HFF-Myc (cell line): ENCODE measurements at regions not wholly inside any gene's neighbourhood (a gene's known extent, or its start where the extent isn't known, plus 50 kb on each side); places are given as distances from the start of the nearest gene placed in this dataset.

ENCODE experiments used
- DNase-seq: peaks from one replicate; pipeline ENCODE4 v3.0.0-alpha.2; 2011; ENCODE audit warnings: low read depth; ENCODE audit errors: extremely low read depth
- H3K4me3 ChIP-seq: replicated peaks from 2 replicates; pipeline ENCODE4 v1.5.1; 2011; ENCODE audit warnings: low read depth, mild to moderate bottlenecking, control low read depth, low read length
- TF ChIP-seq, protein P1 (sequence below): IDR thresholded peaks from 2 replicates; pipeline ENCODE4 v1.5.1; 2012; ENCODE audit warnings: mild to moderate bottlenecking, low read depth, low read length, control low read depth; ENCODE audit errors: missing control alignments

GRCh38 chr13:87981416-87981815 lies 310.2 kb downstream of the SLITRK5 start:
- H3K4me3 ChIP-seq: no peak overlapping the region
- TF ChIP-seq, protein P1, sequence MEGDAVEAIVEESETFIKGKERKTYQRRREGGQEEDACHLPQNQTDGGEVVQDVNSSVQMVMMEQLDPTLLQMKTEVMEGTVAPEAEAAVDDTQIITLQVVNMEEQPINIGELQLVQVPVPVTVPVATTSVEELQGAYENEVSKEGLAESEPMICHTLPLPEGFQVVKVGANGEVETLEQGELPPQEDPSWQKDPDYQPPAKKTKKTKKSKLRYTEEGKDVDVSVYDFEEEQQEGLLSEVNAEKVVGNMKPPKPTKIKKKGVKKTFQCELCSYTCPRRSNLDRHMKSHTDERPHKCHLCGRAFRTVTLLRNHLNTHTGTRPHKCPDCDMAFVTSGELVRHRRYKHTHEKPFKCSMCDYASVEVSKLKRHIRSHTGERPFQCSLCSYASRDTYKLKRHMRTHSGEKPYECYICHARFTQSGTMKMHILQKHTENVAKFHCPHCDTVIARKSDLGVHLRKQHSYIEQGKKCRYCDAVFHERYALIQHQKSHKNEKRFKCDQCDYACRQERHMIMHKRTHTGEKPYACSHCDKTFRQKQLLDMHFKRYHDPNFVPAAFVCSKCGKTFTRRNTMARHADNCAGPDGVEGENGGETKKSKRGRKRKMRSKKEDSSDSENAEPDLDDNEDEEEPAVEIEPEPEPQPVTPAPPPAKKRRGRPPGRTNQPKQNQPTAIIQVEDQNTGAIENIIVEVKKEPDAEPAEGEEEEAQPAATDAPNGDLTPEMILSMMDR: no peak
- no peak for DNase-seq

DNA sequence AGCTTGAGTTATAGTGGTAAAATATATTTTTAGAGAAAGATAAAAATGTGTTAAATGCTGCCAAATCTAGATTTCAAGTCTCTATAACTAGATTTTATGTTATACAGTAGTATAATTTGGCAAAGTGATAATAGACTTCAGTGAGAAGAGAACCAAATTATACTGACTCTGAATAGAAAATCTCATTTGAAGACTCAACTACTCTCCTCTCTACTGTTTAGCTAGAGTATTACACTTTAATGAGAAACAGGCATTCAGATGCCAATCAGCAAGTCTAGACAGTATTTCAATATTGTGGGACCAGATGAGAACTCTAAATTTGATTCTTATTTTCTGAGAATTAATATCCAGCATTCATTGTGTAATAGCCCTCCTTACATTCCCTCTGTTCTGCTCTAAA lies 311.2 kb downstream of the SLITRK5 start:
- TF ChIP-seq, protein P1: no peak
- DNase-seq: no peak
- no peak overlapping the region for H3K4me3 ChIP-seq

- TF ChIP-seq, protein P1: no peak
- H3K4me3 ChIP-seq: no peak overlapping the region
- no peak for DNase-seq
These were observed 315.6 kb downstream of the SLITRK5 start for GRCh38 chr13:87986639-87987250.

- no peak for DNase-seq
- TF ChIP-seq, protein P1: no peak
- H3K4me3 ChIP-seq: no peak overlapping the region
These were observed 326.9 kb downstream of the SLITRK5 start for GRCh38 chr13:87998081-87998480.

- no peak for DNase-seq
These were observed 328.1 kb downstream of the SLITRK5 start for GRCh38 chr13:87999240-87999700.

GRCh38 chr13:87999788-88000187 lies 328.6 kb downstream of the SLITRK5 start:
- DNase-seq: no peak
- no peak overlapping the region for H3K4me3 ChIP-seq
- TF ChIP-seq, protein P1: no peak

More at GRCh38 chr13:87999240-87999700, 328.1 kb downstream of the SLITRK5 start:
- TF ChIP-seq, protein P1: no peak
- no peak overlapping the region for H3K4me3 ChIP-seq

DNA sequence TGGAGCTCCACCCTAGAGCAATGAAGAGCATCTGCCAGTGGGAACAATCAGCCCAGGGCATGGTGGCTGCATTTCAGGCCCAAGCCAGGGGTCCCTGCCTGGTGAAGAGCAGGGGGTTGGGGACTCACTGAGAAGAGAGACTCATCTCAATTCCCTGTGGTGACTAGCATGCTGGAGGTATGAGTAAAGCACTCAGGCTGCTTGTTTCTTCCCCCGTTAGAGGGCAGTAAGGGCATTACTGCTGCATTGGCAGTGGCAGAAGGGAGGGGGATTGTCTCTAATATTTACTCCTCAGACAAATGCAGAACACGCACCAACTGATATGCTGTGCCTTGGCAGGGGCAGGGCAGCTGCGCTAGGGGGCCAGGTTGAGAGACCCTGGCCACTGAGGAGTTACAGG lies 329.1 kb downstream of the SLITRK5 start:
- TF ChIP-seq, protein P1: no peak
- DNase-seq: no peak
- no peak overlapping the region for H3K4me3 ChIP-seq
